Uterus (tissue), 2 donors: ENCODE measurements at regions not wholly inside any gene's neighbourhood (a gene's known extent, or its start where the extent isn't known, plus 50 kb on each side); places are given as distances from the start of the nearest gene placed in this dataset.

Experiments
- CTCF ChIP-seq, 4 experiments: fragments of 200-600 bp in 2 of 4; fragments of 450-650 bp in 2 of 4; sonication (generic) in 2 of 4; IDR thresholded peaks; one replicate each; pipeline ENCODE4 v1.5.1; 2016 to 2019; ENCODE audit warnings: antibody characterized with exemption in 4 of 4, mild to moderate bottlenecking in 2 of 4, moderate library complexity in 1 of 4
- POLR2A ChIP-seq, 2 donors: fragments of 450-650 bp; IDR thresholded peaks; one replicate each; pipeline ENCODE4 v1.6.1; 2016; ENCODE audit warnings: antibody characterized with exemption in 2 of 2, mild to moderate bottlenecking in 1 of 2, moderate library complexity in 1 of 2

GRCh38 chr6:14622085-14622484 lies 504.5 kb downstream of the CD83 start:
- no peak for TF ChIP-seq CTCF (IDR thresholded peaks at IDR 0.05)
- TF ChIP-seq POLR2A (IDR thresholded peaks at IDR 0.05): no peak
